Activated naive CD8-positive, alpha-beta T cell (primary cell): ENCODE measurements at regions not wholly inside any gene's neighbourhood (a gene's known extent, or its start where the extent isn't known, plus 50 kb on each side); places are given as distances from the start of the nearest gene placed in this dataset.
"Not testable (repeated sequence)": the region's sequence is repeated elsewhere in the genome, so short reads cannot be mapped to it uniquely, and the experiment has no call there.

Experiments
- H3K27ac Mint-ChIP-seq: one replicate; pipeline ENCODE4 v1.8.0; 2021; ENCODE audit warnings: mixed read lengths
- H3K27me3 Mint-ChIP-seq: one replicate; pipeline ENCODE4 v1.8.0; 2021; ENCODE audit warnings: mixed read lengths
- H3K36me3 Mint-ChIP-seq: one replicate; pipeline ENCODE4 v1.8.0; 2021; ENCODE audit warnings: mixed read lengths
- H3K4me1 Mint-ChIP-seq: one replicate; pipeline ENCODE4 v1.8.0; 2021; ENCODE audit warnings: low read depth, mixed read lengths
- H3K4me3 Mint-ChIP-seq: one replicate; pipeline ENCODE4 v1.8.0; 2021; ENCODE audit warnings: mild to moderate bottlenecking, mixed read lengths
- H3K9me3 Mint-ChIP-seq: one replicate; pipeline ENCODE4 v1.8.0; 2021; ENCODE audit warnings: low read depth, mixed read lengths

GRCh38 chr2:120510751-120511395, 164.9 kb downstream of the INHBB start:
- Mint-ChIP-seq H3K27ac (no peak overlapping the region), H3K36me3 (no peaks in the 10 kb centered on the region), H3K4me1 (no peaks in the 10 kb centered on the region), H3K4me3 (no peak overlapping the region), H3K27me3 (peaks cover 2% of the 10 kb centered on the region), H3K9me3 (no peaks in the 10 kb centered on the region)

DNA sequence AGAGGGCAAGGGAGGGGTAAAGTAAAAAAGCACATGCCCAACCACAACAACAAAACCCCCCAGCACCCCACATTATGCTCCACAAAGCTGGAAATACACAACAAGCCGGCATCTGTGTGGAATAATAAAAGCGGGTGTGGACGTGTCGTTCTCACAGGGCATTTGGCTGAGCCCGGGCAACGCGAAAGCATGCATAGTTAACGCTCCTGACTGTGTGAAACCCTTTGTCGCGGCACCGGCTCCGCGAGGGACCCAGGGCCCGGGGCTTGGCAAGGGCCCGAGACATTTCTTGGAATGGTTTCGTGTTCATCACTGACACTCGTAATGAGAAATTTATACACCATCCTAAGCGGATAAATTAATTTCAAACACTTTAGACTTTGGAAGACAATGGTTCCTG, 165.6 kb downstream of the INHBB start:
- no peaks in the 10 kb centered on the region for H3K36me3 Mint-ChIP-seq
- H3K27ac Mint-ChIP-seq = no peak overlapping the region
- H3K27me3 Mint-ChIP-seq = peaks cover 2% of the 10 kb centered on the region
- H3K9me3 Mint-ChIP-seq = no peaks in the 10 kb centered on the region
- H3K4me3 Mint-ChIP-seq = no peak overlapping the region
- H3K4me1 Mint-ChIP-seq = no peaks in the 10 kb centered on the region

DNA sequence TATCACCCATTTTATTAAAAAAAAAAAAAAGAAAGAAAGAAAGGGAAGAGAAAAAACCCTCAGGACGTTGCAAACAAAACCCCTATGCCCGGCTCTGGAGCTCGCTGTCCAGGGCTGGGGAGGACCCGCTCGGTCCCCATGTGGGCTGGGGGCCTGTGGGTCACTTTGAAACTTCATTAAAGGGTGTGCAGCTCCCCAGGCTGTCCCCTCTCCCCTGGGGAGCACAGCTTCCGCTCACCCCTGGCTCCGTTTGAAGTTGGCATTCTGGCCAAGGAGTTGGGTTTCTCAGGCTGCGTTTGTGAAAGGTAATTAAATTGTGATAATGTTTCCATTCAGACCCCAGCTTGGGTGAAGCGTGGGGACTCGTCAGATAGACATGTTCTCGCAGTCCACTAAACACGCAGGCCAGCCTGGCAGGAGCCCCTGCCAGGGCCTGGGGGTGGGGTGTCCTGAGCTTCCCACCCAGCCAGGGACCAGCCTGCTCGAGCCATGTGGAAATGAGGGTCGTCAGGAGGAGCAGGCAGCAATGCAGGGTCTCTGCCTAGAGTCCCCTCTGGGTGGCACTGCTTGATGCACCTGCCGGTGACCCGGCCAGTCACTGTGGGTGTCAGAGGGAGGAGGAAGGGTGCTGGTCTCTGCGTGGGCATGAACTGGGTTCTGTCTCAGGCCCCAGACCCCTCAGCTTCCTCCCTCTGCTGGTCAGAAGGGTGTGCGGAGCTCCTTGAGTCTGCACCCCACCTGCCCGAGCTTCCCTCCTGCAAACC, 166.2 kb downstream of the INHBB start:
- H3K36me3 Mint-ChIP-seq = no peaks in the 10 kb centered on the region
- H3K9me3 Mint-ChIP-seq = no peaks in the 10 kb centered on the region
- H3K27ac Mint-ChIP-seq = no peak overlapping the region
- H3K4me3 Mint-ChIP-seq = no peak overlapping the region
- H3K4me1 Mint-ChIP-seq = no peaks in the 10 kb centered on the region
- peaks cover 2% of the 10 kb centered on the region for H3K27me3 Mint-ChIP-seq

GRCh38 chr2:120513776-120514357, 167.9 kb downstream of the INHBB start:
- H3K4me1 Mint-ChIP-seq = no peaks in the 10 kb centered on the region
- H3K36me3 Mint-ChIP-seq = no peaks in the 10 kb centered on the region
- peaks cover 2% of the 10 kb centered on the region for H3K27me3 Mint-ChIP-seq
- H3K27ac Mint-ChIP-seq = no peak overlapping the region
- H3K4me3 Mint-ChIP-seq = no peak overlapping the region
- no peaks in the 10 kb centered on the region for H3K9me3 Mint-ChIP-seq

DNA sequence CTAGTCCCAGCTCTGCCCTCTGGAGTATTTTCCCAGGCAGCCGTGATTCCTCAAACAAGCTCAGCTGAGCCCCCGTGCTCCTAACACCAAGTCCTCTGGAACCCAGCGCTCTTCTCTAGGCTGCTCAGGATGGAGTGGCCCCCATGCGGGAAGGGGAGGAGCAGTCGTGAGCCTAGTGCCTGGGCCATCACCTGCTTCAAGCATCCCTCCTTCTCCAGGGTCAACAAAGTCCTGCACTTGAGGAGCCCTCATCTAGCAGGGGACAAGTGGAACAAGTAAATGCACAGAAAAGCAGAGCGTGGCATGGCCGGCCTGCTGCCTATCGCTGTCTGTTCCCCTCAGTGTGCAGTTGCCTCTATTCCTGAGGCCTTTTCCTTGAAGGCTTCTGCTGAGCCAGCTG, 168.6 kb downstream of the INHBB start:
- Mint-ChIP-seq H3K4me3 (no peak overlapping the region), H3K36me3 (no peaks in the 10 kb centered on the region), H3K27ac (no peak overlapping the region), H3K27me3 (peaks cover 2% of the 10 kb centered on the region), H3K4me1 (no peaks in the 10 kb centered on the region), H3K9me3 (no peaks in the 10 kb centered on the region)

GRCh38 chr2:120515066-120515758, 169.3 kb downstream of the INHBB start:
- not testable (repeated sequence) for H3K4me1 Mint-ChIP-seq, H3K4me3 Mint-ChIP-seq, H3K27ac Mint-ChIP-seq, H3K9me3 Mint-ChIP-seq, H3K36me3 Mint-ChIP-seq, H3K27me3 Mint-ChIP-seq

DNA sequence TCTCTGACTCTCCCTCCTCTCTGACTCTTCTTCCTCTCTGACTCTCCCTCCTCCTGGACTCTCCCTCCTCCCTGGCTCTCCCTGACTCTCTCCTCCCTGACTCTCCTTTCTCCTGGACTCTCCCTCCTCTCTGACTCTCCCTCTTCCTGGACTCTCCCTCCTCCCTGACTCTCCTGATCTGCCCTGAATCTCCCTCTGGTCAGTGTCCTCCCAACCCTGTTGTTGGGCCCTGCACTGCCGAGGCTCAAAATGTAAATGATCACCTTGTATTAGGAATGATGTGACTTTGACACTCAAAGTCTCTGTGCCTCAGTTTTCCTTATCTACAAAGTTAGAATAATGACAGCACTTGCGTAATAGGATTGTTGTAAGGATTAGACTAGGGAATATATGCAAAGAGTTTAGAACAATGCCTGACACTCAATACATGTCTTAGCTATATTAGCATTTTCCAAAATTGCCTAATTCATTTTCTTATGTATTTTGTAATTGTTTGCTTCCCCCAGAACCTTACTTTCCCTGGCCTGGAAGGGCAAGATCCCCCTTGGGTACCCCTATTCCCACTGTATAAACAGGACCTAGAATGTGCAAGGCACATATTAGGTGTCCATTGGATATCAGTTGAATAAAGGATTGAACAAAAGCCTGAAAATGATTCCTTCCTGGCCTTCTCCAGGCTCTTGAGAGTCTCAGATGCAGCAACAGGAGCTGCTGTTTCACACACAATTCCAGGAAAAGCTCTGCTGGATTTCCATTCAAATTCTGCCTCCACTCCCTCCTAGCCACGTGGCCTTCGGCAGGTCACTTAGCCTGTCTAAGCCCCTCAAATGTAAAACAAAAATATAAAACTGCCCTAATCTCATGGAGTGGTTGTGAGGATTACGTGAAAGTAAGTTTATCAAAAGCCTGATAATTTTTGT, 170.1 kb downstream of the INHBB start:
- no peaks in the 10 kb centered on the region for H3K36me3 Mint-ChIP-seq
- peaks cover 2% of the 10 kb centered on the region for H3K27me3 Mint-ChIP-seq
- H3K4me3 Mint-ChIP-seq = no peak overlapping the region
- H3K27ac Mint-ChIP-seq = no peak overlapping the region
- H3K4me1 Mint-ChIP-seq = no peaks in the 10 kb centered on the region
- H3K9me3 Mint-ChIP-seq = no peaks in the 10 kb centered on the region

DNA sequence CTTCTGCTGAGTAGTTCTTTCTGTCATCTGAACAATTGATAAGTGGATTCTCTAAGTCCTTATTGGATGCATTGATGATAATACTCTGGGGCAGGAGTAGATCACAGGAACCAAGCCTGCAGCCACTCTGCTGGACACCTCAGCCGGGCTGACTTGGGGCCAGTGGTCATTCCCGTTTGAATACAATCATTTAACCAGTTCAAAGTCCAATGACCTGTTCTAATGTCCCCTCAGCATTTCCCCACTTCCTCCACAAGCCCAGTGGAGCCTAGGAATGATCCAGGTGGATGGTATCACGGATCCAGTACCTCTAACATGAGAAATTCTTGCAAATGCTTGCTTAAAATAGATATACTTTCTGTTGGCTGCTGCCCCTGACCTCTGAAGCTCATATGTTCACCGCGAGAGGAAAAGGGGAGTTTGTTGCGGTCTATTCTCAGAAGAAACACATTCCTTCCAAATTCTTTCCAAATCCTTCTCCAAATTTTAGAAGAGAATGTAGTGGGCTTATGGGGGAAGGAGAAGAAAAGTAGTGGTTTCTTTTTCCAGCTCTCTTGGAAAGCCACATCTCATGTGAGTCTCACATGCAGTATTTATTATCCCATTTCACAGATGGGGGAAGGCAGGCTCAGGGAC, 170.9 kb downstream of the INHBB start:
- H3K4me3 Mint-ChIP-seq = no peak overlapping the region
- peaks cover 2% of the 10 kb centered on the region for H3K27me3 Mint-ChIP-seq
- no peaks in the 10 kb centered on the region for H3K9me3 Mint-ChIP-seq
- no peak overlapping the region for H3K27ac Mint-ChIP-seq
- no peaks in the 10 kb centered on the region for H3K4me1 Mint-ChIP-seq
- H3K36me3 Mint-ChIP-seq = no peaks in the 10 kb centered on the region

- H3K27me3 Mint-ChIP-seq = peaks cover 5% of the 10 kb centered on the region
- no peaks in the 10 kb centered on the region for H3K9me3 Mint-ChIP-seq
- no peak overlapping the region for H3K27ac Mint-ChIP-seq
- H3K36me3 Mint-ChIP-seq = no peaks in the 10 kb centered on the region
- H3K4me3 Mint-ChIP-seq = no peak overlapping the region
- no peaks in the 10 kb centered on the region for H3K4me1 Mint-ChIP-seq
Measured at GRCh38 chr2:120517751-120518469, 172.0 kb downstream of the INHBB start.

GRCh38 chr2:120518819-120519218, 172.9 kb downstream of the INHBB start:
- peaks cover 8% of the 10 kb centered on the region for H3K27me3 Mint-ChIP-seq
- H3K4me3 Mint-ChIP-seq = no peak overlapping the region
- no peaks in the 10 kb centered on the region for H3K9me3 Mint-ChIP-seq
- no peaks in the 10 kb centered on the region for H3K36me3 Mint-ChIP-seq
- no peak overlapping the region for H3K27ac Mint-ChIP-seq
- H3K4me1 Mint-ChIP-seq = no peaks in the 10 kb centered on the region

DNA sequence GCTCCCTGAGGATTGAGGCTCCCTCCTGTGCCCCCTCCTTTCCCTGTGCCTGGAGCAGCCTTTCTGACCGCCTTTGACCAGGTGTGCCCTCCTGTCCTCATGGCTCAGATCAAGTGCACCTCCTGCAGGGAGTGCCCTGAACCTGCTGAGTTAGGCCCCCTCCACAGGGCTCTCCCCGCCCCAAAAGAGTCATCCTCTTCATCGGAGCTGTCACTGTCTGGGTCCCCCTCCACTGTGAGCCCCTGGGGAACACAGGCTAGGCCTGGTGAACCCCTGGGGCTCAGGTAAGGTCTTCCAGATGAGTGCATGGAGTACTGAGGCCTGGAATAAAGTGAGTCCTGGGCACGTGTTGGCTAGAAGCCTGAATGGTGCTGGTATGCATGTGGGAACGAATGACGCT, 173.5 kb downstream of the INHBB start:
- Mint-ChIP-seq H3K9me3 (no peaks in the 10 kb centered on the region), H3K4me3 (no peak overlapping the region), H3K4me1 (no peaks in the 10 kb centered on the region), H3K36me3 (no peaks in the 10 kb centered on the region), H3K27ac (no peak overlapping the region), H3K27me3 (peaks cover 9% of the 10 kb centered on the region)

DNA sequence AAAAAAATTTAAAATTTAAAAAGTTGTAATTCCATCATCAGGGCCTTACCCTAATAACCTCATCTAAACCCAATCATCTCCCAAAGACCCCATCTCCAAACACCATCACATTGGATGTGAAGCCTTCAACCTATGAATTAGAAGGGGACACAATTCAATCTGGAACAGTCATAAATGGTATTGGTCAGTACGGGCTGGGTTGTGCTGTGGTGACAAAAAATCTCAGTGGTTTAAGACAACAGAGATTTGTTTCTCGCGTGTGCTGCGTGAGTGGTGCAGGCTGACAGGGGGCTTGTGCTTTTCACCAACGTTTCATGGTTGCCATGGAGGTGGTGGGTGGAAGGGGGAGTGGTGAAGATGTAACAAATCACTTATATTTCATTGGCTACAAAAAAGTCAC, 174.5 kb downstream of the INHBB start:
- Mint-ChIP-seq H3K9me3 (no peaks in the 10 kb centered on the region), H3K27ac (no peak overlapping the region), H3K27me3 (peaks cover 9% of the 10 kb centered on the region), H3K36me3 (no peaks in the 10 kb centered on the region), H3K4me1 (no peaks in the 10 kb centered on the region), H3K4me3 (no peak overlapping the region)

- Mint-ChIP-seq H3K27ac (no peak overlapping the region), H3K4me1 (no peaks in the 10 kb centered on the region), H3K4me3 (no peak overlapping the region), H3K9me3 (no peaks in the 10 kb centered on the region), H3K27me3 (peaks cover 7% of the 10 kb centered on the region), H3K36me3 (no peaks in the 10 kb centered on the region)
Measured at GRCh38 chr2:120520929-120521912, 175.3 kb downstream of the INHBB start.
